Keratinocyte (primary cell): ENCODE measurements at regions not wholly inside any gene's neighbourhood (a gene's known extent, or its start where the extent isn't known, plus 50 kb on each side); places are given as distances from the start of the nearest gene placed in this dataset.

Source experiments
- DNase-seq: peaks from one replicate; pipeline ENCODE4 v3.0.0-alpha.2; 2011; ENCODE audit warnings: low read depth, missing footprints, low spot score
- FAIRE-seq: peaks from 2 replicates; lab custom pipeline; 2011; peaks lifted over from hg19 to GRCh38; lab: Jason Lieb, UNC
- H2AFZ ChIP-seq: 2 replicates; pipeline ENCODE4 v1.6.0; 2012; ENCODE audit warnings: low read length, control low read depth, inconsistent platforms; ENCODE audit not compliant: control insufficient read depth
- H3K27ac ChIP-seq: 2 replicates; pipeline ENCODE4 v1.5.1; 2011; ENCODE audit warnings: low read length; ENCODE audit not compliant: control insufficient read depth, insufficient read depth
- H3K27me3 ChIP-seq: 3 replicates; pipeline ENCODE4 v1.6.0; 2011; ENCODE audit warnings: low read length; ENCODE audit not compliant: control insufficient read depth, insufficient read depth; ENCODE audit errors: extremely low read depth
- H3K36me3 ChIP-seq, 2 experiments: 2 replicates in 1 of 2; 3 replicates in 1 of 2; pipeline ENCODE4 v1.5.1; 2011; ENCODE audit warnings: low read length in 2 of 2, mild to moderate bottlenecking in 1 of 2; ENCODE audit not compliant: control insufficient read depth in 2 of 2, insufficient read depth in 2 of 2; ENCODE audit errors: extremely low read depth in 1 of 2
- H3K4me1 ChIP-seq: 3 replicates; pipeline ENCODE4 v1.5.1; 2011; ENCODE audit warnings: low read length; ENCODE audit not compliant: control insufficient read depth, insufficient read depth; ENCODE audit errors: extremely low read depth
- H3K4me2 ChIP-seq: 3 replicates; pipeline ENCODE4 v1.6.0; 2011; ENCODE audit warnings: low read depth, low read length; ENCODE audit not compliant: control insufficient read depth, insufficient read depth; ENCODE audit errors: extremely low read depth
- H3K4me3 ChIP-seq, 3 experiments: fragments of 200-600 bp in 1 of 3; sonication (generic) in 1 of 3; 2 replicates in 2 of 3; 3 replicates in 1 of 3; pipeline ENCODE4 v1.5.1; 2011 to 2016; ENCODE audit warnings: low read length in 3 of 3, mild to moderate bottlenecking in 3 of 3, control low read depth in 2 of 3, inconsistent platforms in 1 of 3, low read depth in 1 of 3, mixed read lengths in 1 of 3, mixed run types in 1 of 3, moderate library complexity in 1 of 3; ENCODE audit not compliant: control insufficient read depth in 2 of 3, insufficient read depth in 2 of 3; ENCODE audit errors: extremely low read depth in 1 of 3
- H3K79me2 ChIP-seq: 2 replicates; pipeline ENCODE4 v1.6.0; 2012; ENCODE audit warnings: low read length; ENCODE audit not compliant: control insufficient read depth, insufficient read depth
- H3K9ac ChIP-seq: 3 replicates; pipeline ENCODE4 v1.6.0; 2011; ENCODE audit warnings: low read length; ENCODE audit not compliant: control insufficient read depth, insufficient read depth; ENCODE audit errors: extremely low read depth
- H3K9me1 ChIP-seq: 3 replicates; pipeline ENCODE4 v1.6.0; 2011; ENCODE audit warnings: low read length; ENCODE audit not compliant: control insufficient read depth, insufficient read depth; ENCODE audit errors: extremely low read depth
- H3K9me3 ChIP-seq: 2 replicates; pipeline ENCODE4 v1.5.1; 2012; ENCODE audit warnings: low read depth, low read length; ENCODE audit not compliant: control insufficient read depth
- H4K20me1 ChIP-seq: 3 replicates; pipeline ENCODE4 v1.6.0; 2011; ENCODE audit warnings: low read length; ENCODE audit not compliant: control insufficient read depth, insufficient read depth; ENCODE audit errors: extremely low read depth
- CTCF ChIP-seq, 3 experiments: IDR thresholded peaks in 1 of 3; conservative IDR thresholded peaks in 1 of 3; optimal IDR thresholded peaks in 1 of 3; 2 replicates in 2 of 3; 3 replicates in 1 of 3; pipeline versions ENCODE3 to v1.5.1; 2011; ENCODE audit warnings: low read length in 3 of 3, mild to moderate bottlenecking in 3 of 3, moderate library complexity in 2 of 3, control low read depth in 1 of 3, inconsistent platforms in 1 of 3; ENCODE audit not compliant: insufficient read depth in 2 of 3; ENCODE audit errors: extremely low read depth in 1 of 3
- EZH2 ChIP-seq: IDR thresholded peaks from one replicate; pipeline ENCODE4 v1.6.1; 2012; ENCODE audit warnings: inconsistent platforms, mild to moderate bottlenecking, low read length, moderate library complexity
- dilution Hi-C: fragments of 300-500 bp; cut with MboI; formaldehyde crosslinking; loops from one replicate; pipeline ENCODE4 v1.7.0; 2020; ENCODE audit warnings: low sequenced_read_pairs; ENCODE audit not compliant: extremely low pct_ligation_motif_present

GRCh38 chr4:36445480-36445879, 164.1 kb downstream of the DTHD1 start:
- Histone ChIP-seq H3K36me3 (no peaks in the 10 kb centered on the region), H3K9ac (no peak overlapping the region), H3K4me2 (no peak overlapping the region), H2AFZ (no peak overlapping the region), H3K79me2 (no peaks in the 10 kb centered on the region), H3K27me3 (no peaks in the 10 kb centered on the region), H3K4me3 (no peak overlapping the region), H3K9me3 (no peaks in the 10 kb centered on the region), H3K27ac (no peak overlapping the region), H3K9me1 (no peaks in the 10 kb centered on the region), H3K4me1 (no peaks in the 10 kb centered on the region), H4K20me1 (no peaks in the 10 kb centered on the region)
- TF ChIP-seq EZH2 (no peak), CTCF (optimal IDR thresholded peaks at IDR 0.05 in 1 of 3, IDR thresholded peaks at IDR 0.05 in 1 of 3, conservative IDR thresholded peaks at IDR 0.05 in 1 of 3; ENCODE audit: extremely low read depth in 1 of 3, insufficient read depth in 2 of 3, low read length in 3 of 3) (no peak)
- FAIRE-seq (no peak), DNase-seq (no peak)
- dilution Hi-C loops, result no loop called here

- Histone ChIP-seq H3K27ac (no peak overlapping the region), H3K79me2 (no peaks in the 10 kb centered on the region), H4K20me1 (no peaks in the 10 kb centered on the region), H3K9ac (no peak overlapping the region), H3K36me3 (no peaks in the 10 kb centered on the region), H3K4me3 (no peak overlapping the region), H3K9me3 (no peaks in the 10 kb centered on the region), H2AFZ (no peak overlapping the region), H3K4me2 (no peak overlapping the region), H3K9me1 (no peaks in the 10 kb centered on the region), H3K4me1 (no peaks in the 10 kb centered on the region), H3K27me3 (no peaks in the 10 kb centered on the region)
- FAIRE-seq (no peak), DNase-seq (no peak)
- dilution Hi-C loops, result no loop called here
- TF ChIP-seq CTCF (optimal IDR thresholded peaks at IDR 0.05 in 1 of 3, IDR thresholded peaks at IDR 0.05 in 1 of 3, conservative IDR thresholded peaks at IDR 0.05 in 1 of 3; ENCODE audit: extremely low read depth in 1 of 3, insufficient read depth in 2 of 3, low read length in 3 of 3) (no peak), EZH2 (no peak)
These were observed 164.9 kb downstream of the DTHD1 start for GRCh38 chr4:36446275-36446674.
